ENCODE measurements at regions not wholly inside any gene's neighbourhood (a gene's known extent, or its start where the extent isn't known, plus 50 kb on each side); places are given as distances from the start of the nearest gene placed in this dataset.

GRCh38 chr21:19995253-19995652, 1003.0 kb upstream of the NCAM2 start:
- TF ChIP-seq, protein P1, sequence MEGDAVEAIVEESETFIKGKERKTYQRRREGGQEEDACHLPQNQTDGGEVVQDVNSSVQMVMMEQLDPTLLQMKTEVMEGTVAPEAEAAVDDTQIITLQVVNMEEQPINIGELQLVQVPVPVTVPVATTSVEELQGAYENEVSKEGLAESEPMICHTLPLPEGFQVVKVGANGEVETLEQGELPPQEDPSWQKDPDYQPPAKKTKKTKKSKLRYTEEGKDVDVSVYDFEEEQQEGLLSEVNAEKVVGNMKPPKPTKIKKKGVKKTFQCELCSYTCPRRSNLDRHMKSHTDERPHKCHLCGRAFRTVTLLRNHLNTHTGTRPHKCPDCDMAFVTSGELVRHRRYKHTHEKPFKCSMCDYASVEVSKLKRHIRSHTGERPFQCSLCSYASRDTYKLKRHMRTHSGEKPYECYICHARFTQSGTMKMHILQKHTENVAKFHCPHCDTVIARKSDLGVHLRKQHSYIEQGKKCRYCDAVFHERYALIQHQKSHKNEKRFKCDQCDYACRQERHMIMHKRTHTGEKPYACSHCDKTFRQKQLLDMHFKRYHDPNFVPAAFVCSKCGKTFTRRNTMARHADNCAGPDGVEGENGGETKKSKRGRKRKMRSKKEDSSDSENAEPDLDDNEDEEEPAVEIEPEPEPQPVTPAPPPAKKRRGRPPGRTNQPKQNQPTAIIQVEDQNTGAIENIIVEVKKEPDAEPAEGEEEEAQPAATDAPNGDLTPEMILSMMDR (IDR thresholded peaks at IDR 0.05) = no peak
- no peak for TF ChIP-seq POLR2A (IDR thresholded peaks at IDR 0.05)

Data from heart left ventricle (tissue), 13 donors.